SK-N-SH treated with all-trans-retinoic acid at 6 μM for 48 hours (cell line): ENCODE measurements at regions not wholly inside any gene's neighbourhood (a gene's known extent, or its start where the extent isn't known, plus 50 kb on each side); places are given as distances from the start of the nearest gene placed in this dataset.

Experiments used
- ATAC-seq: fragments of 200-7000 bp; cut with Tn5 transposase; 3 replicates; pipeline ENCODE4 v1.9.1; 2020; ENCODE audit warnings: mild to moderate bottlenecking, moderate library complexity
- ARNTL ChIP-seq: fragments of 450-650 bp; formaldehyde crosslinking; IDR thresholded peaks from 2 replicates; pipeline ENCODE4 v1.5.0; 2020; ENCODE audit warnings: low read depth, mild to moderate bottlenecking, moderate library complexity, borderline replicate concordance
- BACH2 ChIP-seq: fragments of 250-450 bp; sonication (Bioruptor Pico); IDR thresholded peaks from 2 replicates; pipeline ENCODE4 v1.9.0; 2021; ENCODE audit warnings: mild to moderate bottlenecking, borderline replicate concordance
- CSDC2 ChIP-seq: fragments of 250-450 bp; sonication (Bioruptor Pico); IDR thresholded peaks from 2 replicates; pipeline ENCODE4 v1.5.0; 2020; ENCODE audit warnings: mild to moderate bottlenecking, moderate library complexity
- ESRRG ChIP-seq: fragments of 250-450 bp; sonication (Bioruptor Pico); IDR thresholded peaks from 2 replicates; pipeline ENCODE4 v1.6.1; 2021; ENCODE audit warnings: mild to moderate bottlenecking
- OSR1 ChIP-seq: fragments of 250-450 bp; sonication (Bioruptor Pico); IDR thresholded peaks from 2 replicates; pipeline ENCODE4 v1.8.0; 2022; ENCODE audit warnings: moderate library complexity, mild to moderate bottlenecking, inconsistent platforms
- PPARA ChIP-seq: fragments of 250-450 bp; sonication (Bioruptor Pico); IDR thresholded peaks from 2 replicates; pipeline ENCODE4 v1.5.0; 2020; ENCODE audit warnings: mild to moderate bottlenecking, borderline replicate concordance
- RARB ChIP-seq: fragments of 250-450 bp; sonication (Bioruptor Pico); IDR thresholded peaks from 2 replicates; pipeline ENCODE4 v1.8.0; 2021; ENCODE audit warnings: mild to moderate bottlenecking, moderate library complexity
- SNAI2 ChIP-seq: fragments of 250-450 bp; sonication (Bioruptor Pico); IDR thresholded peaks from 2 replicates; pipeline ENCODE4 v1.5.0; 2020; ENCODE audit warnings: mild to moderate bottlenecking, moderate library complexity
- TCF4 ChIP-seq: fragments of 250-450 bp; sonication (Bioruptor Pico); IDR thresholded peaks from 2 replicates; pipeline ENCODE4 v1.8.0; 2021; ENCODE audit warnings: mild to moderate bottlenecking, moderate library complexity, borderline replicate concordance
- TOX ChIP-seq: fragments of 250-450 bp; sonication (Bioruptor Pico); IDR thresholded peaks from 2 replicates; pipeline ENCODE4 v1.8.0; 2021; ENCODE audit warnings: mild to moderate bottlenecking, moderate library complexity, borderline replicate concordance
- ZC3H10 ChIP-seq: fragments of 250-450 bp; sonication (Bioruptor Pico); IDR thresholded peaks from 2 replicates; pipeline ENCODE4 v1.5.1; 2021; ENCODE audit warnings: mild to moderate bottlenecking, moderate library complexity
- ZFP3 ChIP-seq: fragments of 250-450 bp; sonication (Bioruptor Pico); IDR thresholded peaks from 2 replicates; pipeline ENCODE4 v1.5.0; 2020; ENCODE audit warnings: mild to moderate bottlenecking, moderate library complexity
- ZFP30 ChIP-seq: fragments of 450-650 bp; formaldehyde crosslinking; IDR thresholded peaks from 2 replicates; pipeline ENCODE4 v1.5.0; 2022; ENCODE audit warnings: mild to moderate bottlenecking, moderate library complexity
- ZNF565 ChIP-seq: fragments of 450-650 bp; formaldehyde crosslinking; conservative IDR thresholded peaks from 2 replicates; pipeline ENCODE4 v1.5.0; 2020; ENCODE audit warnings: low read depth, mild to moderate bottlenecking, moderate library complexity
- ZNF70 ChIP-seq: fragments of 450-650 bp; formaldehyde crosslinking; IDR thresholded peaks from 2 replicates; pipeline ENCODE4 v1.5.0; 2020; ENCODE audit warnings: mild to moderate bottlenecking, moderate library complexity
- ZNF8 ChIP-seq: fragments of 450-650 bp; formaldehyde crosslinking; IDR thresholded peaks from 2 replicates; pipeline ENCODE4 v1.5.0; 2020; ENCODE audit warnings: mild to moderate bottlenecking, moderate library complexity
- TF ChIP-seq, protein P1 (sequence below): fragments of 250-450 bp; sonication (Bioruptor Pico); IDR thresholded peaks from 2 replicates; pipeline ENCODE4 v1.8.0; 2020; ENCODE audit warnings: mild to moderate bottlenecking, moderate library complexity, borderline replicate concordance
- TF ChIP-seq, protein P2 (sequence below): fragments of 250-450 bp; sonication (Bioruptor Pico); IDR thresholded peaks from 2 replicates; pipeline ENCODE4 v1.5.1; 2021; ENCODE audit warnings: mild to moderate bottlenecking, moderate library complexity
- TF ChIP-seq, protein P3 (sequence below): fragments of 250-450 bp; sonication (Bioruptor Pico); IDR thresholded peaks from 2 replicates; pipeline ENCODE4 v1.8.0; 2021; ENCODE audit warnings: low read depth, mild to moderate bottlenecking, moderate library complexity, borderline replicate concordance
- TF ChIP-seq, protein P4 (sequence below): fragments of 250-450 bp; sonication (Bioruptor Pico); IDR thresholded peaks from 2 replicates; pipeline ENCODE4 v1.5.1; 2020; ENCODE audit warnings: low read depth, mild to moderate bottlenecking, moderate library complexity

DNA sequence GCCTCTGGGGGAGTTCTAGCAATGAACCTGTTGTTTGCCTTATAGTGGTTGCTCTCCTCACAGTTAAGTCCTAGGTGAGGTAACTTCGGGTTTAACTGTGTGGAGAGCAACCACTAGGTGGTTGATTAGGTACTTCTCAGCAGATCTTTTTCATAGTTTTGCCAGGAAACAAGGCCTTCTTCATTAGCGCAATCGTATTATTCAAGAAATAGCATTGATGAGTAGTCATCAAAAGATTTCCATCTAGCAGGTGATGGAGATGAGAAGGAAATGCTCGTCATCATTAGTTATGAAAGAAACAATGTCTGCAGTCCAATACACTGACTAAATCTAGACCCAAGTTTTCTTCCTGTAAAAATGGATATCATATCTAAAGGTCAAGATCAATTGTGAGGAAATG is 923.3 kb downstream of the AACS start:
- no peak for ATAC-seq
- TF ChIP-seq ZNF70 (CRISPR knock-in tag) = no peak
- no peak for TF ChIP-seq BACH2 (CRISPR knock-in tag)
- TF ChIP-seq TOX (CRISPR knock-in tag) = no peak
- TF ChIP-seq, protein P1, sequence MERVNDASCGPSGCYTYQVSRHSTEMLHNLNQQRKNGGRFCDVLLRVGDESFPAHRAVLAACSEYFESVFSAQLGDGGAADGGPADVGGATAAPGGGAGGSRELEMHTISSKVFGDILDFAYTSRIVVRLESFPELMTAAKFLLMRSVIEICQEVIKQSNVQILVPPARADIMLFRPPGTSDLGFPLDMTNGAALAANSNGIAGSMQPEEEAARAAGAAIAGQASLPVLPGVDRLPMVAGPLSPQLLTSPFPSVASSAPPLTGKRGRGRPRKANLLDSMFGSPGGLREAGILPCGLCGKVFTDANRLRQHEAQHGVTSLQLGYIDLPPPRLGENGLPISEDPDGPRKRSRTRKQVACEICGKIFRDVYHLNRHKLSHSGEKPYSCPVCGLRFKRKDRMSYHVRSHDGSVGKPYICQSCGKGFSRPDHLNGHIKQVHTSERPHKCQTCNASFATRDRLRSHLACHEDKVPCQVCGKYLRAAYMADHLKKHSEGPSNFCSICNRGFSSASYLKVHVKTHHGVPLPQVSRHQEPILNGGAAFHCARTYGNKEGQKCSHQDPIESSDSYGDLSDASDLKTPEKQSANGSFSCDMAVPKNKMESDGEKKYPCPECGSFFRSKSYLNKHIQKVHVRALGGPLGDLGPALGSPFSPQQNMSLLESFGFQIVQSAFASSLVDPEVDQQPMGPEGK (CRISPR knock-in tag) = no peak
- TF ChIP-seq, protein P2, sequence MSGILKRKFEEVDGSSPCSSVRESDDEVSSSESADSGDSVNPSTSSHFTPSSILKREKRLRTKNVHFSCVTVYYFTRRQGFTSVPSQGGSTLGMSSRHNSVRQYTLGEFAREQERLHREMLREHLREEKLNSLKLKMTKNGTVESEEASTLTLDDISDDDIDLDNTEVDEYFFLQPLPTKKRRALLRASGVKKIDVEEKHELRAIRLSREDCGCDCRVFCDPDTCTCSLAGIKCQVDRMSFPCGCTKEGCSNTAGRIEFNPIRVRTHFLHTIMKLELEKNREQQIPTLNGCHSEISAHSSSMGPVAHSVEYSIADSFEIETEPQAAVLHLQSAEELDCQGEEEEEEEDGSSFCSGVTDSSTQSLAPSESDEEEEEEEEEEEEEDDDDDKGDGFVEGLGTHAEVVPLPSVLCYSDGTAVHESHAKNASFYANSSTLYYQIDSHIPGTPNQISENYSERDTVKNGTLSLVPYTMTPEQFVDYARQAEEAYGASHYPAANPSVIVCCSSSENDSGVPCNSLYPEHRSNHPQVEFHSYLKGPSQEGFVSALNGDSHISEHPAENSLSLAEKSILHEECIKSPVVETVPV (CRISPR knock-in tag) = no peak
- TF ChIP-seq, protein P3, sequence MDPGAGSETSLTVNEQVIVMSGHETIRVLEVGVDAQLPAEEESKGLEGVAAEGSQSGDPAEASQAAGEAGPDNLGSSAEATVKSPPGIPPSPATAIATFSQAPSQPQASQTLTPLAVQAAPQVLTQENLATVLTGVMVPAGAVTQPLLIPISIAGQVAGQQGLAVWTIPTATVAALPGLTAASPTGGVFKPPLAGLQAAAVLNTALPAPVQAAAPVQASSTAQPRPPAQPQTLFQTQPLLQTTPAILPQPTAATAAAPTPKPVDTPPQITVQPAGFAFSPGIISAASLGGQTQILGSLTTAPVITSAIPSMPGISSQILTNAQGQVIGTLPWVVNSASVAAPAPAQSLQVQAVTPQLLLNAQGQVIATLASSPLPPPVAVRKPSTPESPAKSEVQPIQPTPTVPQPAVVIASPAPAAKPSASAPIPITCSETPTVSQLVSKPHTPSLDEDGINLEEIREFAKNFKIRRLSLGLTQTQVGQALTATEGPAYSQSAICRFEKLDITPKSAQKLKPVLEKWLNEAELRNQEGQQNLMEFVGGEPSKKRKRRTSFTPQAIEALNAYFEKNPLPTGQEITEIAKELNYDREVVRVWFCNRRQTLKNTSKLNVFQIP (CRISPR knock-in tag) = no peak
- no peak for TF ChIP-seq TCF4 (CRISPR knock-in tag)
- no peak for TF ChIP-seq RARB (CRISPR knock-in tag)

DNA sequence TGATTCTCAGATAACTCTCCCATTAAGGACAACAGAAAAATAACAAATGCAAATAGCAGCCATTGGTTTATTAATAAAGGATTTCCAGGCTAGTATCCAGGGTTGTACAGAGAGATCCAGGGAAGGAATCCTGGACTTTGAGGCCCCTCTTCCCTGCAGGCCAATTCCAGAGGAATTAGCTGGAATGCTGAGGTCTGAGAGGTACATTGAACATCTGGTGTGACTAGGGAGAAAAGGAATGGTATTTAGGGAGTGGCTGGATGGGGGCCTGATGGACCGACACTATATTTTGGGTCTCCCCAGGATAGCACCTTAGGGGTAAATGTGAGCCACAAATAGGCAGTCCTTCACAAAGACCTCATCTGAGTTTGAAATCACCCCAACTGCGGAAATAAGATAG is 924.5 kb downstream of the AACS start:
- no peak for ATAC-seq
- TF ChIP-seq ZC3H10 (CRISPR knock-in tag) (no peak), PPARA (CRISPR knock-in tag) (no peak), ZFP3 (CRISPR knock-in tag) (no peak), TCF4 (CRISPR knock-in tag) (no peak), ZNF565 (CRISPR knock-in tag) (no peak), BACH2 (CRISPR knock-in tag) (no peak), SNAI2 (CRISPR knock-in tag) (no peak), ZNF8 (CRISPR knock-in tag) (no peak), RARB (CRISPR knock-in tag) (no peak), CSDC2 (CRISPR knock-in tag) (no peak)
- TF ChIP-seq, protein P3 (CRISPR knock-in tag) = no peak
- TF ChIP-seq, protein P4, sequence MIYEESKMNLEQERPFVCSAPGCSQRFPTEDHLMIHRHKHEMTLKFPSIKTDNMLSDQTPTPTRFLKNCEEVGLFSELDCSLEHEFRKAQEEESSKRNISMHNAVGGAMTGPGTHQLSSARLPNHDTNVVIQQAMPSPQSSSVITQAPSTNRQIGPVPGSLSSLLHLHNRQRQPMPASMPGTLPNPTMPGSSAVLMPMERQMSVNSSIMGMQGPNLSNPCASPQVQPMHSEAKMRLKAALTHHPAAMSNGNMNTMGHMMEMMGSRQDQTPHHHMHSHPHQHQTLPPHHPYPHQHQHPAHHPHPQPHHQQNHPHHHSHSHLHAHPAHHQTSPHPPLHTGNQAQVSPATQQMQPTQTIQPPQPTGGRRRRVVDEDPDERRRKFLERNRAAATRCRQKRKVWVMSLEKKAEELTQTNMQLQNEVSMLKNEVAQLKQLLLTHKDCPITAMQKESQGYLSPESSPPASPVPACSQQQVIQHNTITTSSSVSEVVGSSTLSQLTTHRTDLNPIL (CRISPR knock-in tag) = no peak
- TF ChIP-seq, protein P2 (CRISPR knock-in tag) = no peak

DNA sequence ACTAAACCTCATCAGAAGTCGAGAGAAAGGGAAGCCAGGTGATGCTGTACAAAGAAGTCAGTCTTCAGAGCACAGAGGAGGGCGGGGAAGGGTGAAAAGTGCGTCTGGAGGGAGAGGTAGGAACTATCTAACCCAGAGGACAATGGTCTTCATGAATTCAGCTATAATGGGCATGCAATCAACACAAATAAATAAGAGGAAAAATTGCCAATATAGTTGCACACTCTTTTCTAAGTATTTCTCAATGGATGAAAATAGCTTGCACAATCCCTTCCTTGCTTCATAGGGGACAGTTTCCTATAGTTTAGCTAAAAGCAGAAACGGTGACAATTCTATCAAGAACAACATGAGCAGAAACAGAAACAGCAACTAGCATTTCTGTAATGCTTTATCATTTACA is 931.2 kb downstream of the AACS start:
- ATAC-seq = no peak
- TF ChIP-seq, protein P1 (CRISPR knock-in tag) = no peak
- TF ChIP-seq, protein P2 (CRISPR knock-in tag) = no peak
- TF ChIP-seq OSR1 (CRISPR knock-in tag) (no peak), ESRRG (CRISPR knock-in tag) (no peak), ZC3H10 (CRISPR knock-in tag) (no peak), ZFP3 (CRISPR knock-in tag) (no peak), SNAI2 (CRISPR knock-in tag) (no peak), RARB (CRISPR knock-in tag) (no peak), BACH2 (CRISPR knock-in tag) (no peak), PPARA (CRISPR knock-in tag) (no peak), ZFP30 (no peak), TCF4 (CRISPR knock-in tag) (no peak), CSDC2 (CRISPR knock-in tag) (no peak), TOX (CRISPR knock-in tag) (no peak), ZNF70 (CRISPR knock-in tag) (no peak), ZNF8 (CRISPR knock-in tag) (no peak), ARNTL (no peak)
- TF ChIP-seq, protein P3 (CRISPR knock-in tag) = no peak
